Neuron (in vitro differentiated cells): ENCODE measurements at regions not wholly inside any gene's neighbourhood (a gene's known extent, or its start where the extent isn't known, plus 50 kb on each side); places are given as distances from the start of the nearest gene placed in this dataset.
"Not testable (repeated sequence)": the region's sequence is repeated elsewhere in the genome, so short reads cannot be mapped to it uniquely, and the experiment has no call there.

Experiments used
- H2AFZ ChIP-seq: one replicate; pipeline ENCODE4 v1.6.1; 2013; ENCODE audit warnings: low read depth, mild to moderate bottlenecking, inconsistent platforms, low read length, moderate library complexity
- H3K27me3 ChIP-seq: one replicate; pipeline ENCODE4 v1.6.1; 2013; ENCODE audit warnings: low read length; ENCODE audit not compliant: insufficient read depth
- H3K36me3 ChIP-seq: one replicate; pipeline ENCODE4 v1.6.1; 2013; ENCODE audit warnings: low read length; ENCODE audit not compliant: insufficient read depth
- H3K4me1 ChIP-seq: one replicate; pipeline ENCODE4 v1.6.1; 2013; ENCODE audit warnings: low read length; ENCODE audit not compliant: insufficient read depth
- H3K4me3 ChIP-seq: 2 replicates; pipeline ENCODE4 v1.5.1; 2013; ENCODE audit warnings: mild to moderate bottlenecking, low read length, moderate library complexity
- H3K9me3 ChIP-seq: one replicate; pipeline ENCODE4 v1.6.1; 2013; ENCODE audit warnings: low read length

DNA sequence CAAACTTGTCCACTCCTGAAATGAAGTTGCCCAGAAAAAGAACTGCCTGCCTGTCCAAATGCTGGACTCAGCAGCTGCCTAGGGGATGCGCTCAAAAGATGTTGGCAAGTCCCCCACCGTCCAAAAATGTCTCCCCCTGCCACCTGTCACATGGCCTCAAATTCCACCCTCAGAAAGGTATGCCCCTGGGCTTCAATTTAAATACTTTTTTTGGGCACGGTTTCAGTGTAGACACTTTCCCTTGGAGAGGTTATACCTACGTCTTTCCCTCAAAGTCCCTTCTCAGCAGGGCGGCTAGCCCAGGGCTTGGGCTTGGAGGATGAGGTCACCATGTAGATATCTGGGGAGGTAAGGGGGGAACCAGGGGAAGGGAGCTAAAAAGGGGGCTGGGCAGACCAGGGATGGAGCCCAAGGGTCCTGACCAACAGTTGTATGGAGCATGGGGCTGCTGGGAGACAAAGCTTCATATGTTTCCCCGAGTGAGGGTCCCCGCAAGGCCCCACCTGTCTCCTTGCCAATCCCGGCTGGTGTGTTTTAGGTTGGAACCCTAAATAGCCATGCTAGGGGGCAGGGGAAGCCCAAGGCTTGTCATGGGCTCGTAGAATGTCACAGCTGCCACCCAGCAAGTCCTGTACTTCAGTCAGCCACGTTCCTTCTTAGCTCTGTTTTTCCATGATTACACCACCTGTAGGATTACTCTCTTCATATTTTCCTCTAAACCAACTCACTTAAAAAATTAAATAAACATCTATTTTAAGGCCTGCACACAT, 131.2 kb upstream of the TBX3 start:
- Histone ChIP-seq H3K4me1 (no peaks in the 10 kb centered on the region), H3K9me3 (no peaks in the 10 kb centered on the region), H3K36me3 (no peaks in the 10 kb centered on the region), H3K4me3 (no peak overlapping the region), H3K27me3 (peaks cover 4% of the 10 kb centered on the region), H2AFZ (no peak overlapping the region)

DNA sequence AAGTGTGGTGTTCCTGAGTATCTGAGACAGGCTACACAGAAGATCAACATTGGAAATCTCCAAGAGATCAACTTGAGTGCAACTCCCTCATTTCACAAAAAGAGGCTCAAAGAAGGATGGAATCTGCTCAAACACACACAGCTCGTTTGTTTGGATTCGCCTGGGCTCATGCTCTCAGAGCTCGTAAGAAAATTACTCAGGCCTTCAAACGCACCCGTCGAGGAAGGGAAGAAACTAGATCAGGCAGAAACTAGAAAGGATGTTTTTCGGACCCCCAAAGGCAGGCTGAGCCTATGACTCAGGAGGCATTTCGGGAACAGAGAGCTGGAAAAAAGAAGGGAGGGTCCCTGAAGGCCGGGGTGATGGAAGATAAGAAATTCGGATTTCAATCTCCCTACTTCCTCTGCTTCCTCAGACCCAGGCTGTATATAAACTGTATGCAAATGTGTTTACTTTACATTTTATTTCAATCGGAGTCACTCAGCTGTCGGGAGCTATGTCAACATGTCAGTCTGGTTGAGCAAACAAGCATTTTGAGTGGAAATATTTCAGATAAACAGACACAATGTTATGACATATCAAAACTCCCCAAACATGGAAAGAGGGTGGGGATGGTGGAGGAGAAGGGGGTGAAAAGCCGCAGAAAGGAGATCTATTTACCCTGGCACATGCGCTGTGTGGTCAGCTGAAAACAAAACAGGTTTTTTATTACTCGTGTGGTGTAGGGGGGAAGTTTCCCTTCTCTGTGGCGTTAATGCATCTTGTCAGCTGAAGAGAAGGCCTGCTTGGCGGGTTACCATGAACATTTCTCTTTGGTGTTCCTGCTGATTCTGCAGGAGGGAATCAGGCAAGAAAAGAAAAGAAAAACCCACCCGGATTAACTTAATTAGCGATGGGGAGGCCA, 129.1 kb upstream of the TBX3 start:
- Histone ChIP-seq H3K27me3 (peaks cover 4% of the 10 kb centered on the region), H3K9me3 (no peaks in the 10 kb centered on the region), H3K4me3 (no peak overlapping the region), H2AFZ (no peak overlapping the region), H3K36me3 (no peaks in the 10 kb centered on the region), H3K4me1 (no peaks in the 10 kb centered on the region)

DNA sequence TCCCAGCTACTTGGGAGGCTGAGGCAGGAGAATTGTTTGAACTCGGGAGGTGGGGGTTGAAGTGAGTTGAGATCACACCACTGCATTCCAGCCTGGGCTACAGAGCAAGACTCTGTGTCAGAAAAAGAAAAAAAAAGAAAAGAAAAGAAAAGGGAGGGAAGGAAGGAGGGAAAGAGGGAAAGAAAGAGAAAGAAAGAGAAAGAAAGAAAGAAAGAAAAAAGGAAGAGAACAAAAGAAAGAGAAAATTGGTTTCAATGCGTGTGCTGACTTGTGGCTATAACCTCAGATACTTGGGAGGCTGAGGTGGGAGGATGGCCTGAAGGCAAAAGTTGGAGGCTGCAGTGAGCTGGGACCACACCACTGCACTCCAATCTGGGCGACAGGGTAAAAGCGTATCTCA, 128.4 kb upstream of the TBX3 start:
- no peak overlapping the region for H2AFZ ChIP-seq
- no peaks in the 10 kb centered on the region for H3K9me3 ChIP-seq
- no peaks in the 10 kb centered on the region for H3K4me1 ChIP-seq
- H3K36me3 ChIP-seq, result no peaks in the 10 kb centered on the region
- H3K27me3 ChIP-seq, result peaks cover 4% of the 10 kb centered on the region
- H3K4me3 ChIP-seq, result no peak overlapping the region

DNA sequence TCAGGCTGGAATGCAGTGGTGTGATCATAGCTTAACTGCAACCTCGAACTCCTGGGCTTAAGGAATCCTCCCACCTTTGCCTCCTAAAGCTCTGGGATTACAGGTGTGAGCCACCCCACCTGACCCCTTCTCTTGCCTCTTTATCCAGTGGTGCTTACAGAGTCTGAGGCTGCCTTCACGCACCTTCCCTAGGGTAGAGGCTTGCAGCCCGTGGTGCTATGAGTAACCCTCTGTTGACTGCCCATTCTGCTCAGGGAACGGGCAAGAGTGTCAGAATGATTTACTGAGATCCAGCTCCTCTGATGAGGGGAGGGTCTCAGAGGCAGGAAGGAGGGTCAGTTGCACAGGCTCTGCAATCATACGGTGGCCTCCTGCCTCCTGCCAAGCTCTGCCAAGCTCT, 125.1 kb upstream of the TBX3 start:
- H3K9me3 ChIP-seq, result no peaks in the 10 kb centered on the region
- H2AFZ ChIP-seq, result no peak overlapping the region
- H3K27me3 ChIP-seq, result peaks cover 4% of the 10 kb centered on the region
- no peaks in the 10 kb centered on the region for H3K4me1 ChIP-seq
- no peak overlapping the region for H3K4me3 ChIP-seq
- no peaks in the 10 kb centered on the region for H3K36me3 ChIP-seq

DNA sequence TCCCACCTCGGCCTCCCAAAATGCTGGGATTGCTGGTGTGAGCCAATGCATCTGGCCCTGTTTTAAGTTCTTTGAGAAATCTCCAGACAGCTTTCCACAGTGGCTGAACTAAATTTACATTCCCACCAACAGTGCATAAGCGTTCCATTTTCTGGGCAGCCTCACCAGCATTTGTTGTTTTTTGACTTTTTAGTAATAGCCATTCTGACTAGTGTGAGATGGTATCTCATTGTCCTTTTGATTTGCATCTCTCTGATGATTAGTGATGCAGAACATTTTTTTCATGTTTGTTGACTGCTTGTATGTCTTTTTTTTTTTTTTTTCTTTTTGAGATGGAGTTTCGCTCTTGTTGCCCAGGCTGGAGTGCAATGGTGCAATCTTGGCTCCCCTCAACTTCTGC, 117.4 kb upstream of the TBX3 start:
- H3K27me3 ChIP-seq, H3K4me1 ChIP-seq, H3K9me3 ChIP-seq, H3K36me3 ChIP-seq, H3K4me3 ChIP-seq, H2AFZ ChIP-seq: not testable (repeated sequence)

DNA sequence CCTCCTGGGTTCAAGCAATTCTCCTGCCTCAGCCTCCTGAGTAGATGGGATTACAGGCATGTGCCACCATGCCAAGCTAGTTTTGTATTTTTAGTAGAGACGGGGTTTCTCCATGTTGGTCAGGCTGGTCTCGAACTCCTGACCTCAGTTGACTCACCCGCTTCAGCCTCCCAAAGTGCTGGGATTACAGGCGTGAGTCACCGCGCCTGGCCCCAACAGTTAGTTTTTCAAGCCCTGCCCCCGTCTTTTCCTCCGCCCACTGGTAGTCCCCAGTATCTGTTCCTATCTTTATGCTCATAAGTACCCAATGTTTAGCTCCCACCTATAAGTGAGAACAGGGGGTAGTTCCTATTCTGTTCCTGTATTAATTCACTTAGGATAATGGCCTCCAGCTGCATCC, 116.6 kb upstream of the TBX3 start:
- not testable (repeated sequence) for H3K9me3 ChIP-seq, H2AFZ ChIP-seq, H3K4me1 ChIP-seq, H3K27me3 ChIP-seq, H3K36me3 ChIP-seq, H3K4me3 ChIP-seq

DNA sequence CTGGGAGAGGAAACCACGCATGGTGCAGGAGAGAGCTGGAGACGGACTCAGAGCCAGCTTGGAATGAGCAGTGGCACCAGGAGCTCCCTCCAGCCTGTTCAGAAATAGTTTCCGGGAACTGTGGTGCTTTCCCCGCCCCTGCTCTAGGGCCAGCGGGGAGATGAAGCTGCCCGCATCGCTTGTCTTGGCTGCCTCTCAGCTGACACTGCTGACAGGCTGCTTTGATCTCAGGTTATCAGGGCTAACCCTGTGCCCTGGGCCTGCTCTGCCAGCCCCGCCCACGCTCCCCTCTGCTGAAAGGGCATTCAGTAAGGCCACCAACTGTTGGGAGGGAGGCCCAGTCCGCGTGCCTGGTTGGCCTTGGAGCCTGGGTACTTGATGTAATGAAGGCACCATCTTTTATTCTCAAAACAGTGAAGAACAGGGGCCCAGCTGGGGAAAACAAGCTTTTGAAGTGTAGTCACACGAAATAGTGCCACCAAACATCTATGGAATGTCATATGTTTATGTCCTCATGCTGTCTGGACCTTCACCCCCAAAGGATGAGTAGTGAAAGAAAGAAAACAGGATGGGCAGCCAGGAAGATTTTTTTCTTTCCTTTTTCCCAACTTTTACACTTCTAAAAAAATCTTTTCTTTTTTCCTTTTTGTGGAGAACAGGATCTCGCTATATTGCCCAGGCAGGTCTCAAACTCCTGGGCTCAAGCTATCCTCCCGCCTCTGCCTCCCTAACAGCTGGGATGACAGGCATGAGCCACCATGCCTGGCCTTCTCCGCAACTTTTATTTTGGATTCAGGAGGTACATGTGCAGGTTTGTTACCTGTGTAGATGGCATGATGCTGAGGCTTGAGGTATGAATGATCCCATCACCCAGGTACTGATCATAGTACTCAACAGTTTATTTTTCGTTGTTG, 115.9 kb upstream of the TBX3 start:
- Histone ChIP-seq H2AFZ (no peak overlapping the region), H3K27me3 (no peaks in the 10 kb centered on the region), H3K4me3 (no peak overlapping the region), H3K36me3 (no peaks in the 10 kb centered on the region), H3K4me1 (no peaks in the 10 kb centered on the region), H3K9me3 (no peaks in the 10 kb centered on the region)

DNA sequence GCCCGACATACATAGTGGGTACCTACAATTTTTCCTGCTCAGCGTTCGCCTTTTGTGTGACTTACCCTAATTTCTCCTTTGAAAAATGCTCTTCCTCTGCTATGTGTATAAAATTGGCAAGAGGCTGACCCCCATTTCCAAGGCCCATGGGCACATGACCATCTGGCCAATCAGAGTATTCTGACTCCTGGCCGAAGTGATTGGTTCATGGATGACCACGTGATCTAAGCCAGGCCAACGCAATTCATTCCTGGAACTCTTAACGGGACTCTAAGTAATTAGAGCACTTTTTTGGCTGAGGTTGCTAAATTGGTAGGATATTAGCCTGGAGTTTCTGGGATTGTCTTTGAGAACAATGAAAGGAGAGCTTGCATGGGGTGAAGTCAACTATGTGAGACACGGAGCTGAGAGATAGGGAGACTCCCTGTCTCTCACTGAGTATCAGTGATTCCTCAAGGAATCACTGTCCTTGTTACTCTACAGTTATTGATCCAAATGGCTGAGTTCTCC, 110.1 kb upstream of the TBX3 start:
- Histone ChIP-seq H2AFZ (no peak overlapping the region), H3K36me3 (no peaks in the 10 kb centered on the region), H3K9me3 (no peaks in the 10 kb centered on the region), H3K4me3 (no peak overlapping the region), H3K4me1 (no peaks in the 10 kb centered on the region), H3K27me3 (no peaks in the 10 kb centered on the region)

DNA sequence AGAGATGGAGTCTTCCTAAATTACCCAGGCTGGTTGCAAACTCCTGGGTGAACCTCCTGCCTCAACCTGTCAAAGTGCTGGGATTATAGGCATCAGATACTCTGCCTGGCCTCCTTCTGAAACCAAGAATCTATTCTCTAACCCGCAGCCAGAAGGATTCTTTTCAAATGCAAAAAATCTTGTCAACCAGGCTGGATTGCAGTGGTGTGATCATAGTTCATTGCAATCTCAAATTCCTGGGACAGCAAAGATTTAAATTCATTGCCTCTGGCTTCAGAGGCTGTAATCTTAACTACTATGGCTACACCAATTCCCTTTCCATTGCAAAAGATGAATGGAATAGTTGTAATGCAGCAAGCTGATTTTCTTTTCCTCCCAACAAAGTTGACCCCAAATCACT, 106.3 kb upstream of the TBX3 start:
- no peaks in the 10 kb centered on the region for H3K4me1 ChIP-seq
- H3K4me3 ChIP-seq, result no peak overlapping the region
- no peak overlapping the region for H2AFZ ChIP-seq
- no peaks in the 10 kb centered on the region for H3K36me3 ChIP-seq
- no peaks in the 10 kb centered on the region for H3K9me3 ChIP-seq
- H3K27me3 ChIP-seq, result no peaks in the 10 kb centered on the region

DNA sequence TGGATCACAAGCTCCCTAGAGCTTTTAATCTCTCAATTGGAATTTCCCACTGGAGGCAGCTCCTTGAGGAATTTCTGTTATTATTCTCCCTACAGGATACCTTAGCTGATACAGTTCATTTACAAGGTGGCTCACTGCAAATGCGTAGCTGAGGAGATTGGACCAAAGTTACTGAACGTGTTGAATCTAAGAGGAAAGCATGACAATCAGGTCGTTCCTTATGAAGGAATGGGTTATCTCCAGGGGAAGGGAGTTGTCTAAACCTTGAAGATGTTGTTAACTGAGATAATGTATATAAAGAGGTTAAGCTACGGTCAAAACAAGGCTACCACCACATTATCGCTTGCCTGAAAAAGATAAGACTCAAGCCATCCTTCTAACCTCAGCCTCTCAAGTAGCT, 105.8 kb upstream of the TBX3 start:
- no peaks in the 10 kb centered on the region for H3K4me1 ChIP-seq
- H3K4me3 ChIP-seq, result no peak overlapping the region
- H2AFZ ChIP-seq, result no peak overlapping the region
- H3K36me3 ChIP-seq, result no peaks in the 10 kb centered on the region
- no peaks in the 10 kb centered on the region for H3K9me3 ChIP-seq
- no peaks in the 10 kb centered on the region for H3K27me3 ChIP-seq

DNA sequence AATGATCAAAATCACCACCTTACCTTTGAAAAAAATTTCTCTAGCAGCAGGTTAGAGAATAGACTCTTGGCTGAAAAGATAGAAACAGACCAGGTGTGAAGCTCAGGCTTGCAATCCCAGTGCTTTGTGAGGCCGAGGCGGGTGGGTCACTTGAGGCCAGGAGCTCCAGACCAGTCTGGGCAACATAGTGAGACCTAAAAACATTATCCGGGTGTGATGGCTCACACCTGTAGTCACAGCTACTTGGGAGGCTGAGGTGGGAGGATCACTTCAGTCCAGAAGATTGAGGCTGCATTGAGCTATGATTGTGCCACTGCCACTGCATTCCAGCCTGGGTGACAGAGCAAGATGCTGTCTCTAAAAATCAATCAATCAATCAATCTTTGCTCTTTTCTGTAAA, 105.3 kb upstream of the TBX3 start:
- Histone ChIP-seq H3K4me3 (no peak overlapping the region), H3K36me3 (no peaks in the 10 kb centered on the region), H3K4me1 (no peaks in the 10 kb centered on the region), H3K27me3 (no peaks in the 10 kb centered on the region), H2AFZ (no peak overlapping the region), H3K9me3 (no peaks in the 10 kb centered on the region)

DNA sequence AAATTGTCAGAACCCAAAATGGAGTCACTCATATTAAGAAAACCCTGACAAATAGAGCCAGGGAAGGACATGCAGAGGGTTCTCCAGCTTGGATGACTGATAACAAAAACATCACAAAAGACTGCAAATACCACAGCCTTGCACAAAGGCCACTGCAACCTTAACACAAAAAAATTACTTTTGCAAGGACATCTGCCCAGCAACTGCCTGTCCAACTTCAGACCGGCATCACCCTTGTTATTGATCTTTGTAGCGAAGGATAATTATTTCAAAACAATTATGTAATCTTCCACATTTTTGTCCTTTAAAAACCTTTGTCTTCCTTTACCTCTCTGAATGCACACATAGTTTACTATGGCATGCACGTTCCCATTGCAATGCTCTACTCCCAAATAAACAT, 100.6 kb upstream of the TBX3 start:
- no peaks in the 10 kb centered on the region for H3K27me3 ChIP-seq

More for the DNA sequence above, 100.6 kb upstream of the TBX3 start:
- H3K4me3 ChIP-seq, result no peak overlapping the region
- H3K36me3 ChIP-seq, result no peaks in the 10 kb centered on the region
- H3K9me3 ChIP-seq, result no peaks in the 10 kb centered on the region
- no peak overlapping the region for H2AFZ ChIP-seq
- H3K4me1 ChIP-seq, result no peaks in the 10 kb centered on the region
